Ishikawa (cell line): ENCODE measurements at regions not wholly inside any gene's neighbourhood (a gene's known extent, or its start where the extent isn't known, plus 50 kb on each side); places are given as distances from the start of the nearest gene placed in this dataset.

Experiments used
- CEBPB ChIP-seq: IDR thresholded peaks from 2 replicates; pipeline ENCODE4 v1.6.1; 2012
- CREB1 ChIP-seq: IDR thresholded peaks from 2 replicates; pipeline ENCODE4 v1.6.1; 2012; ENCODE audit warnings: low read depth
- EGR1 ChIP-seq: IDR thresholded peaks from 2 replicates; pipeline ENCODE4 v1.6.1; 2012
- EP300 ChIP-seq: IDR thresholded peaks from 2 replicates; pipeline ENCODE4 v1.6.1; 2012; ENCODE audit warnings: borderline replicate concordance
- FOXM1 ChIP-seq: IDR thresholded peaks from 2 replicates; pipeline ENCODE4 v1.6.1; 2012; ENCODE audit warnings: low read depth, borderline replicate concordance
- MAX ChIP-seq: IDR thresholded peaks from 2 replicates; pipeline ENCODE4 v1.6.1; 2012
- NFIC ChIP-seq: IDR thresholded peaks from 2 replicates; pipeline ENCODE4 v1.6.1; 2012
- RAD21 ChIP-seq: IDR thresholded peaks from 2 replicates; pipeline ENCODE4 v1.6.1; 2012; ENCODE audit warnings: low read depth
- REST ChIP-seq: IDR thresholded peaks from 2 replicates; pipeline ENCODE4 v1.6.1; 2012; ENCODE audit warnings: low read depth, mild to moderate bottlenecking
- TAF1 ChIP-seq: IDR thresholded peaks from 2 replicates; pipeline ENCODE4 v1.6.1; 2012; ENCODE audit warnings: low read depth, mild to moderate bottlenecking
- TCF12 ChIP-seq: IDR thresholded peaks from 2 replicates; pipeline ENCODE4 v1.6.1; 2012; ENCODE audit warnings: low read depth
- TEAD4 ChIP-seq: IDR thresholded peaks from 2 replicates; pipeline ENCODE4 v1.6.1; 2012
- USF1 ChIP-seq: IDR thresholded peaks from 2 replicates; pipeline ENCODE4 v1.6.1; 2012
- YY1 ChIP-seq: IDR thresholded peaks from 2 replicates; pipeline ENCODE4 v1.6.1; 2012; ENCODE audit warnings: low read depth
- ZBTB7A ChIP-seq: IDR thresholded peaks from 2 replicates; pipeline ENCODE4 v1.6.1; 2012; ENCODE audit warnings: low read depth

- TF ChIP-seq EP300: no peak
- TF ChIP-seq CREB1: no peak
- TF ChIP-seq TEAD4: no peak
- no peak for TF ChIP-seq NFIC
- no peak for TF ChIP-seq CEBPB
These were observed 649.6 kb downstream of the NTRK3 start for GRCh38 chr15:87606971-87607370.

GRCh38 chr15:87604857-87605446 is 651.6 kb downstream of the NTRK3 start:
- TF ChIP-seq MAX (no peak), RAD21 (peak; percentile 31), NFIC (no peak), USF1 (no peak), YY1 (no peak), EGR1 (no peak), FOXM1 (no peak)

- TF ChIP-seq TAF1 (no peak), RAD21 (no peak), USF1 (no peak), ZBTB7A (no peak), MAX (no peak), EGR1 (no peak), TCF12 (no peak), YY1 (no peak), NFIC (no peak)
These were observed 654.2 kb downstream of the NTRK3 start for GRCh38 chr15:87602371-87602770.

GRCh38 chr15:87599616-87600015 is 656.9 kb downstream of the NTRK3 start:
- TF ChIP-seq EGR1 (no peak), CREB1 (no peak), EP300 (no peak), ZBTB7A (no peak), RAD21 (no peak), TEAD4 (no peak)

- no peak for TF ChIP-seq NFIC
- no peak for TF ChIP-seq TCF12
- TF ChIP-seq TAF1: no peak
- no peak for TF ChIP-seq RAD21
- no peak for TF ChIP-seq USF1
- TF ChIP-seq CREB1: no peak
- TF ChIP-seq EP300: no peak
- no peak for TF ChIP-seq CEBPB
These were observed 659.0 kb downstream of the NTRK3 start for GRCh38 chr15:87597346-87598052.

GRCh38 chr15:87591582-87591981 is 665.0 kb downstream of the NTRK3 start:
- no peak for TF ChIP-seq CREB1
- TF ChIP-seq YY1: no peak
- no peak for TF ChIP-seq MAX
- TF ChIP-seq EP300: no peak
- no peak for TF ChIP-seq ZBTB7A
- no peak for TF ChIP-seq TEAD4
- TF ChIP-seq NFIC: no peak
- no peak for TF ChIP-seq CEBPB
- no peak for TF ChIP-seq RAD21

- TF ChIP-seq EGR1: no peak
- TF ChIP-seq MAX: no peak
- no peak for TF ChIP-seq ZBTB7A
- TF ChIP-seq REST: no peak
- TF ChIP-seq FOXM1: no peak
- TF ChIP-seq RAD21: no peak
- no peak for TF ChIP-seq CREB1
- no peak for TF ChIP-seq USF1
- no peak for TF ChIP-seq TEAD4
- no peak for TF ChIP-seq TCF12
- TF ChIP-seq EP300: no peak
- TF ChIP-seq YY1: no peak
- TF ChIP-seq TAF1: no peak
- no peak for TF ChIP-seq CEBPB
- TF ChIP-seq NFIC: no peak
These were observed 665.5 kb downstream of the NTRK3 start for GRCh38 chr15:87591042-87591441.
